ENCODE measurements at regions not wholly inside any gene's neighbourhood (a gene's known extent, or its start where the extent isn't known, plus 50 kb on each side); places are given as distances from the start of the nearest gene placed in this dataset.

DNA sequence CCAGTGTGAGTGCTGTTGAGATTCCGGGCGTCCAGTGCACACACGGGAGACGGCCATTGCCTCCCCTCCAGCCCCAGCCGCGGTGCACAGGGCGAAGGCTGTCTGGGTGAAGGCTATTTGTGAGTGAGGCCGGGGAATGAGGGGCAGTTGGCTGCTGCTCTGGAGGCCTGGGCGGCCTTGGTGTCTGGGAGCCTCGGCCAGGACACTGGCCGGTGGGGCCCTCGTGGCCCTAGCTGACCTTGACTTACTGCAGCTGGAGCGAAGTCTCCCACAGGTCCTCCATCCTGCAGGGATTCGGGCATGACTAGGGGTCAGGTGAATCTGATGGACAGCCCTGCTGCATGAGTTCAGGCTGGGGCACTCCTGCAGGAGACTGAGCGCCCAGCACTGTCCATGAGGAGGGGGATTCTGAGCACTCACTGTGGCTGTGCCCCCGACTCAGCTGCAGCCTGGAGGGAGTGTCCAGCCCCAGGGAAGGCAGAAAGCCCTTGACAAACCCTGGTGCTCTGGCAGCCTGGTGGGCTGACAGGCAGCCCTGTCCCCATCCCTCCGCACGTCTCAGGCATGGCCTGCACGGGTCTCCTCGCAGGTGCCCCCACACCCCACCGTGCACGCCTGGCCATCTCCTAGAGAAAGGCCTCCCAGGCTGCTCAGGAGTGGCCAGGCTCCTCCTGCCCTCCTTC is 52.7 kb upstream of the FAM20C start:
- ChIA-PET POLR2A (no interaction called here), RAD21 (ENCODE audit: low non-redundant PET in 1 of 2, low total read pairs in 2 of 2, uncharacterized antibody in 2 of 2, unreplicated experiment in 2 of 2) (no interaction called here)

More for the DNA sequence above, 52.7 kb upstream of the FAM20C start:
- Histone ChIP-seq H3K4me2 (ENCODE audit: low read length) (no peak overlapping the region), H3K79me2 (ENCODE audit: insufficient read depth, low read length) (no peaks in the 10 kb centered on the region), H3K27ac (ENCODE audit: low read depth, low read length) (no peak overlapping the region), H3K4me3 (replicated peaks in 1 of 2; ENCODE audit: low read depth in 1 of 2, low read length in 2 of 2) (no peak overlapping the region), H3K36me3 (ENCODE audit: control insufficient read depth in 1 of 2, insufficient read depth in 2 of 2, low read length in 2 of 2) (no peaks in the 10 kb centered on the region), H3K9ac (ENCODE audit: low read length) (no peak overlapping the region), H3K27me3 (ENCODE audit: insufficient read depth, low read length) (peaks cover 9% of the 10 kb centered on the region; the same call in 1 of the 2 replicates), H4K20me1 (ENCODE audit: insufficient read depth) (no peaks in the 10 kb centered on the region), H3K9me2 (ENCODE audit: insufficient read depth) (no peaks in the 10 kb centered on the region), H3K9me3 (ENCODE audit: control insufficient read depth in 1 of 2, insufficient read depth in 1 of 2, low read depth in 1 of 2, low read length in 2 of 2) (no peaks in the 10 kb centered on the region), H2AFZ (ENCODE audit: low read depth, low read length, poor library complexity, severe bottlenecking) (no peak overlapping the region), H3K4me1 (ENCODE audit: control insufficient read depth in 1 of 2, insufficient read depth in 2 of 2, low read length in 2 of 2) (no peaks in the 10 kb centered on the region)
- DNase-seq (ENCODE audit: low read depth, low spot score) (no peak), ATAC-seq (no peak)
- CTCF ChIA-PET, result no interaction called here
- no TSS peak for BruUV-seq (replicated peaks)
- TF ChIP-seq ZNF274 (IDR thresholded peaks at IDR 0.05; ENCODE audit: low read depth, low read length), result no peak
- TF ChIP-seq EGR1 (IDR thresholded peaks at IDR 0.05; ENCODE audit: low read depth), result no peak
- no peak for TF ChIP-seq YY1 (IDR thresholded peaks at IDR 0.05; ENCODE audit: extremely low read depth, insufficient replicate concordance, low read depth, low read length)
- no peak for TF ChIP-seq EZH2phosphoT487 (IDR thresholded peaks at IDR 0.05; ENCODE audit: borderline replicate concordance)
- TF ChIP-seq, protein P1, sequence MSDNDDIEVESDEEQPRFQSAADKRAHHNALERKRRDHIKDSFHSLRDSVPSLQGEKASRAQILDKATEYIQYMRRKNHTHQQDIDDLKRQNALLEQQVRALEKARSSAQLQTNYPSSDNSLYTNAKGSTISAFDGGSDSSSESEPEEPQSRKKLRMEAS (IDR thresholded peaks at IDR 0.05), result no peak
- TF ChIP-seq, protein P2, sequence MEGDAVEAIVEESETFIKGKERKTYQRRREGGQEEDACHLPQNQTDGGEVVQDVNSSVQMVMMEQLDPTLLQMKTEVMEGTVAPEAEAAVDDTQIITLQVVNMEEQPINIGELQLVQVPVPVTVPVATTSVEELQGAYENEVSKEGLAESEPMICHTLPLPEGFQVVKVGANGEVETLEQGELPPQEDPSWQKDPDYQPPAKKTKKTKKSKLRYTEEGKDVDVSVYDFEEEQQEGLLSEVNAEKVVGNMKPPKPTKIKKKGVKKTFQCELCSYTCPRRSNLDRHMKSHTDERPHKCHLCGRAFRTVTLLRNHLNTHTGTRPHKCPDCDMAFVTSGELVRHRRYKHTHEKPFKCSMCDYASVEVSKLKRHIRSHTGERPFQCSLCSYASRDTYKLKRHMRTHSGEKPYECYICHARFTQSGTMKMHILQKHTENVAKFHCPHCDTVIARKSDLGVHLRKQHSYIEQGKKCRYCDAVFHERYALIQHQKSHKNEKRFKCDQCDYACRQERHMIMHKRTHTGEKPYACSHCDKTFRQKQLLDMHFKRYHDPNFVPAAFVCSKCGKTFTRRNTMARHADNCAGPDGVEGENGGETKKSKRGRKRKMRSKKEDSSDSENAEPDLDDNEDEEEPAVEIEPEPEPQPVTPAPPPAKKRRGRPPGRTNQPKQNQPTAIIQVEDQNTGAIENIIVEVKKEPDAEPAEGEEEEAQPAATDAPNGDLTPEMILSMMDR (IDR thresholded peaks at IDR 0.05 in 2 of 3, conservative IDR thresholded peaks at IDR 0.05 in 1 of 3; ENCODE audit: borderline replicate concordance in 1 of 3, insufficient read depth in 1 of 3, low read depth in 2 of 3, low read length in 2 of 3), result no peak
- no peak for TF ChIP-seq FOSL1 (IDR thresholded peaks at IDR 0.05; ENCODE audit: low read depth)
- TF ChIP-seq, protein P3, sequence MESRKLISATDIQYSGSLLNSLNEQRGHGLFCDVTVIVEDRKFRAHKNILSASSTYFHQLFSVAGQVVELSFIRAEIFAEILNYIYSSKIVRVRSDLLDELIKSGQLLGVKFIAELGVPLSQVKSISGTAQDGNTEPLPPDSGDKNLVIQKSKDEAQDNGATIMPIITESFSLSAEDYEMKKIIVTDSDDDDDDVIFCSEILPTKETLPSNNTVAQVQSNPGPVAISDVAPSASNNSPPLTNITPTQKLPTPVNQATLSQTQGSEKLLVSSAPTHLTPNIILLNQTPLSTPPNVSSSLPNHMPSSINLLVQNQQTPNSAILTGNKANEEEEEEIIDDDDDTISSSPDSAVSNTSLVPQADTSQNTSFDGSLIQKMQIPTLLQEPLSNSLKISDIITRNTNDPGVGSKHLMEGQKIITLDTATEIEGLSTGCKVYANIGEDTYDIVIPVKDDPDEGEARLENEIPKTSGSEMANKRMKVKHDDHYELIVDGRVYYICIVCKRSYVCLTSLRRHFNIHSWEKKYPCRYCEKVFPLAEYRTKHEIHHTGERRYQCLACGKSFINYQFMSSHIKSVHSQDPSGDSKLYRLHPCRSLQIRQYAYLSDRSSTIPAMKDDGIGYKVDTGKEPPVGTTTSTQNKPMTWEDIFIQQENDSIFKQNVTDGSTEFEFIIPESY (IDR thresholded peaks at IDR 0.05; ENCODE audit: extremely low read depth, insufficient replicate concordance, low read length), result no peak
- TF ChIP-seq POLR2AphosphoS5 (IDR thresholded peaks at IDR 0.05; ENCODE audit: low read depth, low read length), result no peak
- TF ChIP-seq POLR2A (IDR thresholded peaks at IDR 0.05; ENCODE audit: borderline replicate concordance, extremely low read depth, insufficient read depth, insufficient read length), result no peak
- TF ChIP-seq ELF1 (IDR thresholded peaks at IDR 0.05; ENCODE audit: borderline replicate concordance, low read depth), result no peak
- TF ChIP-seq CEBPB (IDR thresholded peaks at IDR 0.05; ENCODE audit: low read depth), result no peak
- TF ChIP-seq RAD21 (IDR thresholded peaks at IDR 0.05; ENCODE audit: low read depth), result no peak
- no peak for TF ChIP-seq SRF (IDR thresholded peaks at IDR 0.05; ENCODE audit: low read depth)
- no peak for TF ChIP-seq ZFX (IDR thresholded peaks at IDR 0.05)
- no peak for TF ChIP-seq TCF7L2 (IDR thresholded peaks at IDR 0.05; ENCODE audit: borderline replicate concordance, extremely low read depth, insufficient read depth, insufficient read length)
- TF ChIP-seq EZH2 (IDR thresholded peaks at IDR 0.05), result no peak
- TF ChIP-seq, protein P4, sequence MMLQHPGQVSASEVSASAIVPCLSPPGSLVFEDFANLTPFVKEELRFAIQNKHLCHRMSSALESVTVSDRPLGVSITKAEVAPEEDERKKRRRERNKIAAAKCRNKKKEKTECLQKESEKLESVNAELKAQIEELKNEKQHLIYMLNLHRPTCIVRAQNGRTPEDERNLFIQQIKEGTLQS (IDR thresholded peaks at IDR 0.05), result no peak
- intact Hi-C loops (cut with micrococcal nuclease), result no loop called here
